ENCODE measurements at regions not wholly inside any gene's neighbourhood (a gene's known extent, or its start where the extent isn't known, plus 50 kb on each side); places are given as distances from the start of the nearest gene placed in this dataset.
"Not testable (repeated sequence)": the region's sequence is repeated elsewhere in the genome, so short reads cannot be mapped to it uniquely, and the experiment has no call there.

GRCh38 chr1:29682171-29682918 lies 446.0 kb downstream of the PTPRU start:
- Histone ChIP-seq H3K27me3 (ENCODE audit: low read depth) (peaks cover 2% of the 10 kb centered on the region; the same call in 1 of the 2 replicates), H3K9me3 (no peaks in the 10 kb centered on the region), H3K4me1 (no peaks in the 10 kb centered on the region), H3K36me3 (replicated peaks) (no peaks in the 10 kb centered on the region), H3K4me3 (no peak overlapping the region)
- in situ Hi-C loops (cut with MboI; ENCODE audit: low sequenced_read_pairs), result no loop called here
- DNase-seq (ENCODE audit: low spot score in 2 of 2), result no peak

- H3K36me3 ChIP-seq (replicated peaks); DNase-seq (ENCODE audit: low spot score in 2 of 2); in situ Hi-C loops (cut with MboI; ENCODE audit: low sequenced_read_pairs); H3K4me1 ChIP-seq; H3K9me3 ChIP-seq; H3K27me3 ChIP-seq (ENCODE audit: low read depth); H3K4me3 ChIP-seq: not testable (repeated sequence)
Observed at GRCh38 chr1:29681416-29681815, 445.1 kb downstream of the PTPRU start.

- H3K9me3 ChIP-seq, result no peaks in the 10 kb centered on the region
- no peaks in the 10 kb centered on the region for H3K4me1 ChIP-seq
- no peaks in the 10 kb centered on the region for H3K27me3 ChIP-seq (ENCODE audit: low read depth)
- DNase-seq (ENCODE audit: low spot score in 2 of 2), result no peak
- no peak overlapping the region for H3K4me3 ChIP-seq
- in situ Hi-C loops (cut with MboI; ENCODE audit: low sequenced_read_pairs), result no loop called here
- H3K36me3 ChIP-seq (replicated peaks), result no peaks in the 10 kb centered on the region
Observed at GRCh38 chr1:29679828-29680558, 443.7 kb downstream of the PTPRU start.

- H3K27me3 ChIP-seq (ENCODE audit: low read depth), result no peaks in the 10 kb centered on the region
- in situ Hi-C loops (cut with MboI; ENCODE audit: low sequenced_read_pairs), result no loop called here
- no peak for DNase-seq (ENCODE audit: low spot score in 2 of 2)
Observed at GRCh38 chr1:29679316-29679715, 443.0 kb downstream of the PTPRU start.

DNA sequence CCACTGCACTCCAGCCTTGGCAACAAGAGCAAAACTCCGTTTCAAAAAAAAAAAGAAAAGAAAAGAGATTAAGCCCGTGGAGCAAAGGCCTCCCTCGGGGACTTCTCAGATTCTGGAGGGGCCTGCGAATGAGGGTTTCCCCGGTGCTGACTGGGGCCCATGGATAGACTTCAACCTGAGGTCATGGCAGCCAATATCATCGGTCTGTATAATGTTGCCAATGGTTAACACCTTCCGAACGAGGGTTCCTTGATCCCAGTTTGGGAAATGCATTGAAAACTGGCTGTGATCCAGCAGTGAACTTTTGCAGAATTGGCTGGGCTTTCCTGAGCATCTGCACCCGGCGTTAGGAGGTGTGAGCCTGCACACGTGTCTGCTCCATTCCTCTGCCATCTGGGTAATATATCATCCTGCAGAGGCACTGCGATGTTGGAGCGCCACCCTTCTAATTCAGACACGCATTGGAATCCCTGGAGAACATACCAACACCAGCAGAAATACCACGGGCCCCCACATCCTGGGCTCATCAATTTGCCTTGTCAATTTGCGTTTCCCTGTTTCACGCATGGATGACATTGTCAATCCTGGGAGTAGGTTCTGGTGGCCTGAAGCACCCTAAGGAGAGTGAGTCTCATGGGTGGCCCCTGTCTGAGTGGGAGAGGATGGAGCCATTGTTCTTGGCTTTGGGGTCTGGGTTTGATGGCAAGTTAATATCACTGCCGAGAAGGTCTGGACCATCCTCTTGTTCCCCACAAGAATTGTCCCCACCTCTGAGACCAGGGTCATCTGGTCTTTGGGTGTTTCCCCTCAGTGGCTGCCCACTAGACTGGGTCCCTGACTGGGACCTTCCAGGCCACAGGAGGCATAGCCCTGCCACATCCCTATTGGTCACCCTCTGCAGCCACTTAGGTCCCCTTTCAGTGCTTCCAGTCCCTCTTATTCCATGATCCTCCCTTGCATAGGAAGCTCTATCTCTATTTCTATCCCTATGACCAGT lies 441.0 kb downstream of the PTPRU start:
- no peak overlapping the region for H3K4me3 ChIP-seq
- no peak for DNase-seq (ENCODE audit: low spot score in 2 of 2)
- no peaks in the 10 kb centered on the region for H3K9me3 ChIP-seq
- in situ Hi-C loops (cut with MboI; ENCODE audit: low sequenced_read_pairs), result no loop called here
- H3K36me3 ChIP-seq (replicated peaks), result no peaks in the 10 kb centered on the region
- no peaks in the 10 kb centered on the region for H3K4me1 ChIP-seq
- no peaks in the 10 kb centered on the region for H3K27me3 ChIP-seq (ENCODE audit: low read depth)

More at GRCh38 chr1:29679316-29679715, 443.0 kb downstream of the PTPRU start:
- Histone ChIP-seq H3K4me1 (no peaks in the 10 kb centered on the region), H3K9me3 (no peaks in the 10 kb centered on the region), H3K36me3 (replicated peaks) (no peaks in the 10 kb centered on the region), H3K4me3 (no peak overlapping the region)

- H3K9me3 ChIP-seq, result no peaks in the 10 kb centered on the region
- H3K27me3 ChIP-seq (ENCODE audit: low read depth), result no peaks in the 10 kb centered on the region
- no peaks in the 10 kb centered on the region for H3K36me3 ChIP-seq (replicated peaks)
- no peak for DNase-seq (ENCODE audit: low spot score in 2 of 2)
- H3K4me1 ChIP-seq, result no peaks in the 10 kb centered on the region
- H3K4me3 ChIP-seq, result no peak overlapping the region
- in situ Hi-C loops (cut with MboI; ENCODE audit: low sequenced_read_pairs), result no loop called here
Observed at GRCh38 chr1:29676496-29676895, 440.2 kb downstream of the PTPRU start.

- Histone ChIP-seq H3K4me1 (no peaks in the 10 kb centered on the region), H3K36me3 (replicated peaks) (no peaks in the 10 kb centered on the region), H3K9me3 (no peaks in the 10 kb centered on the region), H3K4me3 (no peak overlapping the region), H3K27me3 (ENCODE audit: low read depth) (no peaks in the 10 kb centered on the region)
- DNase-seq (ENCODE audit: low spot score in 2 of 2), result no peak
- in situ Hi-C loops (cut with MboI; ENCODE audit: low sequenced_read_pairs), result no loop called here
Observed at GRCh38 chr1:29675481-29676263, 439.4 kb downstream of the PTPRU start.

DNA sequence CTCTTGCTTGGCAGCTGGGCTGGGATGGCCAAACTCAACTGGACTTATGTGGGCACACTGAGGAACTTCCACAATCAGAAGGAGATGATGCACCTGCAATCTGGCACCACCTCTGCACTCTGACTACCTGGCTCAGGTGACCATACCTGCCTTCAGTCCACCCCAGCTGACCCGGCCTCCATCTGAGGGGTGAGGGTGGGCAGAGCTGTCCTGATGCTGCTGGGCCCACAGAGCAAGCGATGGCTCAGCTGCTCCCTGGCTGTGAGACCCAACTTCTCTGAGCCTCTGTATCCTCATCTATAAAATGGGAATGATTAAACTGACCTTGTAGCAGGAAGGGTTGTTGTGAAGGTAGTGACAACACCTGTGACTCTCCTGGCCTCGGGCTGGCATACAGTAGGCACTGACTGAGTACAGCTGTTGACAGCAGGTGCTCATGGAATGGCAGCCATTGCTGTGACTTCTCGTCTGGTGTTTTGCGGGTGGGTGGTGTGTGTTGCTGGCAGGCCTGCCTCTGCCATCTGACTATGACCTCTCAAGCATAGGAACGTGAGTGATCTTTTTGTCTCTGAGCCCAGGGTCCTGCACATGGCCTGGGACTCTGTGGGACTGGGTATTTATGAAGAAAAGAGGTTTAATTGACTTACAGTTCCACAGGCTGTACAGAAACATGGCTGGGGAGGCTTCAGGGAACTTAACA lies 438.5 kb downstream of the PTPRU start:
- Histone ChIP-seq H3K4me3 (no peak overlapping the region), H3K36me3 (replicated peaks) (no peaks in the 10 kb centered on the region), H3K4me1 (no peaks in the 10 kb centered on the region), H3K27me3 (ENCODE audit: low read depth) (no peaks in the 10 kb centered on the region), H3K9me3 (no peaks in the 10 kb centered on the region)
- in situ Hi-C loops (cut with MboI; ENCODE audit: low sequenced_read_pairs), result no loop called here
- no peak for DNase-seq (ENCODE audit: low spot score in 2 of 2)

DNA sequence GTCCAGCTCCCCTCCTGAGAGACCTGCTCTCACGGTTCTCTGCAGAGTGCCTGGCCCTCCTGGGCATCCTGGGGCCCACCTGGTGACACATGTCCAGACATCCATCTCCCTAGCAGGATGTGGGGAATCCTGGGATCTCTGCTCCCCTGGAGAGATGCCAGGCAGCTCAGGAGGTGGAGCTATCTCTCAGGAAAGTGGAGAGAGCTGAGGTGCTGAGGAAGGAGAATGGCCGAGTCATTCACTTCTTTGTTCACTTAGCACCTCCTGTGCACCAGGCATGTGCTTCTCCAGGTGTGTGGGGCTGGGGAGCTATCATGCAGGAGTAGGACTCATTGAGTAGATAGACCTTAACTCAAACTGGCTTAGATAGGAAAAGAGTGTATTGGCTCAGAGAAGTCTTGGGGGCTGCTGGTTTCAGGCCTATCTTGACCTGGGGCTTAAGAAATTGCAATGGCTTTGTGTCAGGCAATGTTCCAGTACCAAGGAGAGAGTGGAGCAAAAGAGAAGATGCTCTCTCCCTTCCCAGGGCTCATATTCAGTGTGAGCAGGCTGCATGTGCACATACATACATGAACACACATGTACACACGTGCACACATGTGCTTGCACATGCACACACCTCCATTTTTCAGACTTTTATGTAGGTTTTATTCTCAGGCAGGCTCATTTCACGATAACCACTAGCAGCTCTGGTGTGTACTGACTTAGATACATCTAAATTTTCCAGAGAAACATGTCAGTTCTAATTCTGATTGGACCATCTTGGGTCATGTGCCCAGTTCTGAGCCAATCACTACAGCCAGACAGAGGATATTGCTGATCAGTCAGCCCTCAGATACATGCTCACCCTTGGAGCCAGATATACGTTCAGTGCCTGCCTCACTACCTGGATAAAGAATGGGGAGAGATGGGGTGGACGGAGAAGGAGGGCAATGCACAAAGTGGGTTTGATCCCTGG lies 437.6 kb downstream of the PTPRU start:
- H3K4me3 ChIP-seq, result no peak overlapping the region
- no peaks in the 10 kb centered on the region for H3K27me3 ChIP-seq (ENCODE audit: low read depth)
- H3K9me3 ChIP-seq, result no peaks in the 10 kb centered on the region
- no peaks in the 10 kb centered on the region for H3K36me3 ChIP-seq (replicated peaks)
- in situ Hi-C loops (cut with MboI; ENCODE audit: low sequenced_read_pairs), result no loop called here
- DNase-seq (ENCODE audit: low spot score in 2 of 2), result no peak
- H3K4me1 ChIP-seq, result no peaks in the 10 kb centered on the region

- Histone ChIP-seq H3K4me1 (no peaks in the 10 kb centered on the region), H3K36me3 (replicated peaks) (no peaks in the 10 kb centered on the region), H3K27me3 (ENCODE audit: low read depth) (no peaks in the 10 kb centered on the region), H3K4me3 (no peak overlapping the region), H3K9me3 (no peaks in the 10 kb centered on the region)
- no peak for DNase-seq (ENCODE audit: low spot score in 2 of 2)
- in situ Hi-C loops (cut with MboI; ENCODE audit: low sequenced_read_pairs), result no loop called here
Observed at GRCh38 chr1:29673228-29673500, 436.8 kb downstream of the PTPRU start.

DNA sequence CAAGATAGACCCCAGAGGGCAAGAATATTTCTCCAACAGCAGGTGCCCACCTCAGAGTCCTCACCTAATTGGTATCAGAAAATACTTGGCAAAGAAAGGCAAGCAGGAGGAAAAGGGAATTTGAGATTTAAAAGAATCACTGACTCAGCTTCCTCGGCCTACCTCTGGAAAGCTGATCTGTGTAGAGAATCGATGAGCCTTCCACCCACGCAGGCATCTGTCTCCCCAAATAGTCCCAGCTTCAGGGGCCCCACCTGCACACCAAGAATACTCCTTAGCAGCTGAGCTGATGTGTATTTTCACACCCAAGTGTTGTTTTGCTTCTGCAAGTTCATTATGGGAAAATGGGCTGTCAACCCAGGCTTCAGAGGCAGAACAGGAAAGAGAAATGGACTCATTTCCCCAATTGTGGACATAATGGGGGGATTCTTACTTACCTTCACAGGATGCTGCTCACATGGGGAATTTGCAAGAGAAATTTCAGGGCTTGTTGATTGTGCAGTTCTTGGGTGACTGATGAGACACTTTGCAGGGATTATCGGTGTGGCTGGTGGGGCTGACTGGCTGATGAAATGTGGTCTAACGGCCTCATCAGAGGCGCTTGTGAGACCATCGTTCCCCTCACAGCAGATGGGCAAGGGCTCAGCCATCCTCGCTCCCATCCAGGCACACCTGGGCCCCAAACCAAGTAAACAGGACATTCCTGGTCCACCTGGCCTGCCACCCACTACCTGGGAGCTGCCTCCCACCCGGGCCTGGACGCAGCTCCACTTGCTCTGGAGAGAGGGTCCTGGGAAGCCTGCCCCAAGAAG lies 436.3 kb downstream of the PTPRU start:
- Histone ChIP-seq H3K4me1 (no peaks in the 10 kb centered on the region), H3K27me3 (ENCODE audit: low read depth) (peaks cover 2% of the 10 kb centered on the region; the same call in 1 of the 2 replicates), H3K9me3 (no peaks in the 10 kb centered on the region), H3K36me3 (replicated peaks) (no peaks in the 10 kb centered on the region), H3K4me3 (no peak overlapping the region)
- in situ Hi-C loops (cut with MboI; ENCODE audit: low sequenced_read_pairs), result no loop called here
- DNase-seq (ENCODE audit: low spot score in 2 of 2), result no peak

Data from HAP-1 (cell line).